Dermis blood vessel endothelial cell (primary cell): ENCODE measurements at regions not wholly inside any gene's neighbourhood (a gene's known extent, or its start where the extent isn't known, plus 50 kb on each side); places are given as distances from the start of the nearest gene placed in this dataset.
"Not testable (repeated sequence)": the region's sequence is repeated elsewhere in the genome, so short reads cannot be mapped to it uniquely, and the experiment has no call there.

Experiments used
- DNase-seq: peaks from one replicate; pipeline ENCODE4 v3.0.0; 2010

- DNase-seq, result no peak
These were observed 63.3 kb downstream of the POU4F1 start for GRCh38 chr13:78540058-78540457.

- DNase-seq, result not testable (repeated sequence)
These were observed 77.3 kb downstream of the POU4F1 start for GRCh38 chr13:78526044-78526443.

- DNase-seq, result no peak
These were observed 78.4 kb downstream of the POU4F1 start for GRCh38 chr13:78524936-78525335.

- DNase-seq, result no peak
These were observed 82.3 kb downstream of the POU4F1 start for GRCh38 chr13:78521091-78521490.

- no peak for DNase-seq
These were observed 82.9 kb downstream of the POU4F1 start for GRCh38 chr13:78520425-78520824.

GRCh38 chr13:78518482-78518881 lies 84.9 kb downstream of the POU4F1 start:
- not testable (repeated sequence) for DNase-seq

DNA sequence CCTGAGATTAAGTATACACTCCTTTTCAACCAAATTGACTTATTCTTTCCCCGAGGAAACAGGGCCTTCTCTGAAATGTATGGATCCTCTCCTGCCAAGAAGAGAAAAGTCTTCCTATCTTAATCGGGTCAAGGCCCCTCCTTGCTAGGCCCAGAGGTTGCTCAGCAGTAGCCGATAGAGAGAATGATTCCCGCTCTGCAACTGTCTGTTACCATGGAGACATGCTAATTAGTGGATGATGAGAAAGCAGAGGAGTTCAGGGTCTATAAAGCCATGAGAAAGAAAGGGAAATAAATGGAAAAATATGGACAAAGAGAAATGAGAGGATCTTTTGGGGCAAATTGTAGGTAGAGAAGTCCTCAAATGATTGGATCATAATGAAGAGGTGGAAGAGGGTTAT lies 103.5 kb downstream of the POU4F1 start:
- no peak for DNase-seq

GRCh38 chr13:78497702-78498355 lies 105.5 kb downstream of the POU4F1 start:
- no peak for DNase-seq

DNA sequence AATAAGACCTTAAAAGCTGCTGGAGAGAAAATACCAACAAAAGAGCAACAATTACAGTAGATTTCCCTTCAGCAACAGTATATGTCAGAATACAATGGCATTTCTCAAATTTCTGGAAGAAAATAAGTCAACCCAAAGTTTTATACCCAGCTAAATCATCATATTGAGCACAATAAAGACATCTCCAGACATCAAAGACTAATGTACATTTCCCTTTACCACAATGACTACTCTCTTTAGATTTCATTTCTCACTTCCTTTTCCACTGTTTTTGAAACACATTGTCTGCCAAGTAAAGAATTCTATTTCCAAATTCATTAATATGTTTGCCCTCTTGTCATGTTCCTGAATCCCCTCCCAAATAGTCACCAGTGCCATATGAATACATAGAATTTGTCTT lies 111.4 kb downstream of the POU4F1 start:
- no peak for DNase-seq

GRCh38 chr13:78490225-78490624 lies 113.1 kb downstream of the POU4F1 start:
- DNase-seq, result not testable (repeated sequence)

DNA sequence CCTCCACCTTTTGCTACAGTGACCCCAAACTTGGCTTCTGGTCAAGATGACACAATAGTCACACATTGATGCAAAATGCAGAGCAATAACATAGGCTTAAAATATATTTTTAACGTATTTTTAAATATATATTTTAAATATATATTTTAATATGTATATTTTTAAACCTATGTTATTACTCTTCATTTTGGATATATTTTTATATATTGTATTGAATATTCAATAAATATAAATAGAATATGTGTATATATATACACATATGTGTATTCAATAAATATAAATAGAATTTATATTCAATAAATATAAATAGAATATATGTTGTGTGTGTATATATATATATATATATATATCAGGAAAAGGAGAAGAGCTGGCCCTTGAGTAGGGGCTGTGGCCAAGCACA lies 115.6 kb downstream of the POU4F1 start:
- DNase-seq, result no peak

DNA sequence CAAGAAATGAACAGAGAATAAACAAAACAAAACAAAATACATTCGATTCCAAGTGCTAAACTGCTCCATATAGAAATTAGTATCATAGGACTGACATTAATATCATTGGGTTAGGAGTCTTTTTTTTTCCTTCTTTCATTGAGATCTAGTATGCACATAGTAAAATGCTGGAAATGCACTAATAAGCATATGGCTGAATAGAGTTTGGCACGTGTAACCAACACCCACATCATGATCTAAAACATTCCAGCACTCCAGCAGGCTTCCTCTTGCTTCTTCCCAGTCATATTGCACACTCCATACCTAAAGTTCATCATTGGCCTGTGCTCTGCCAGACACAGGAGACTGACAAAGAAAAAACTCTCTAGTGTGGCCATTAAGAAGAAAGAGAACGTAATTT lies 117.5 kb downstream of the POU4F1 start:
- no peak for DNase-seq

- DNase-seq, result no peak
These were observed 125.2 kb downstream of the POU4F1 start for GRCh38 chr13:78478183-78478582.

GRCh38 chr13:78476910-78477309 lies 126.4 kb downstream of the POU4F1 start:
- DNase-seq, result no peak

GRCh38 chr13:78468621-78469020 lies 134.7 kb downstream of the POU4F1 start:
- no peak for DNase-seq

DNA sequence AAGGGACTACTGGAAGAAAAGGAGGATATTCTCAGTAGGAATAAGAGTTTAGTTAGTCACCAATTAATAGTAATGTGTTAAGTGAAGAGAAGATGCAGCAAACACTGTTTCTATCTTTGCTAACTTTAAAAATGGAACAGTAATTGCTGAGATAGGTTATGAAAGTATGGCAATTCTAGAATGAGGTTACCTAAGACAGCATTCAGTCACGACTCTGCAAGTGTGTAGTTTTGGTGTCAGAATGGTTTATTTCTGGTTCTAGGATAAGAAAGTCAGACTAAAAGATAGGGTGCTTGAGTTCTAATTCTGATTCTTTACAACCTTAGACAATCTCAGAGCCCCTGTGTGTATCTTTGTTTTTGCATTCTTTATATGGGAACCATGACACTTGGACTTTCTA lies 138.1 kb downstream of the POU4F1 start:
- no peak for DNase-seq

GRCh38 chr13:78460176-78460575 lies 143.2 kb downstream of the POU4F1 start:
- no peak for DNase-seq

DNA sequence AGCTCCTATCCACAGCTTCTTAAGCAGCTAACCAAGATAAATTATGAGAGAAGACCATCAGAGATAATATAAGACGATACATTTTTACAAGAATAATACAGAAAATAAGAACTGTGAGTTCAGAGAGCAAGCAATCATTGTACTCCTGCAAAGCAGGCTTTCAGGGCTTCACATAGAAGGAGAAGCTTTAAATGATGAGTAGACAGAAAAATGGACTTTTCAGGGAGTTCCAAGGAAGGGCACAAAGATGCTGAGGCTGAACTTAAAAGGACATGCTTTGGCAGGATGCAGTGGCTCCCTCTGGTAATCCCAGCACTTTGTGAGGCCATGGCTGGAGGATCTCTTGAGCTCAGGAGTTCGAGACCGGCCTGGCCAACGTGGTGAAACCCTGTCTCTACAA lies 159.5 kb downstream of the POU4F1 start:
- no peak for DNase-seq

DNA sequence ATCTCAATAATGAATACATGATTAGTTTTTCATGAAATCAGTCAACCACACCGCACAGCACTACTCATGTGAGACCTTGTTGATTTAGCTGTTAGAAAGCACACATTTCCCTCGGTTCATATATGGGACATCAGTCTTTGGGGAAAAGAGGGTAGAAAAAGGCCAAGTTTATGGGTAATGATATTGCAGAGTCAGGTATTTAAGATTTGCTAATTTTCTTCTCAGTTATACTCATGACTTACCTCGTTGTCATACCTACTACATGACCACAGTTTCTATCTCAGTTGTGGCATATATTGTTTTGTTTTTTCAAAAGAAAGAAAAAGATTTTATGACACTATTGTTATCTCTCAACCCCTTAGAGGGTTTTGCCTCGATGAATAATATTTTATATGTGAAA lies 165.6 kb downstream of the POU4F1 start:
- no peak for DNase-seq

DNA sequence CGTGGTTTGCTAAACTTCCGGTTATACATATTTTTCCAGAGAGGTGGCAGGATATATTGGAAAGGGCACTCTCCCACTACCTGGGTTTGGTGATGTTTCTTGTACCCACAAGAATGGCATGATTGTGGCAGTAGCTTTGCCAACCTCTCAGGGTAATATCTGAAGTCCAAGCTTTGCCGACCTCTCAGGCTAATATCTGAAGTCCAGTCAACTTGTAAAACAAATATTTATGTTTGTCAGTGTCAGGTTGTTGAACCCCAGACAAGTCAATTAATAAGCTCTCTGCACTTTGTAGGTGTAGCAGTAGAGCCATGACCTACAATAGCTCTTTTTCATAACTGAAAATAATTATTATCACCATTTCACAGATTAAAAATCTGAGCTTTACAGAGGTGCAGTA lies 167.0 kb downstream of the POU4F1 start:
- DNase-seq, result no peak

- DNase-seq, result no peak
These were observed 172.0 kb downstream of the POU4F1 start for GRCh38 chr13:78431328-78431727.

DNA sequence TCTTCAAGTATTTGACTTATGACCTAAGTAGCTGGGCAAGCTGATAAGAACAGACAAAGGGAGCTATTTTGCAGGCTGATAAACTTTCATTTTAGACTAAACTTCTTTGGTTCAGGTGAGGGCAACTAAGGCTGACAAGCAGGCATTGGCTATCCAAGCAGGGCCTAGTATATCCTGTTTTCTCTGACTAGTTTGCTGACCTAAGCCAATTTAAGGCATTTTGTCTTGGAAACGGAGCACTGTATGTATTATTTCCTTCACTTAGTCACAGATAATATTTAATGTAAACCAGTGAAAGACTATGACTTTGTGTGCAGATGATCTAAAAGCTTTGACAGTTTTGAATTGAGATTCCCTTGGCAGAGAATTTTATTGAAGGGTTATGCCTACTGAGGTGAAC lies 172.5 kb downstream of the POU4F1 start:
- DNase-seq, result no peak

DNA sequence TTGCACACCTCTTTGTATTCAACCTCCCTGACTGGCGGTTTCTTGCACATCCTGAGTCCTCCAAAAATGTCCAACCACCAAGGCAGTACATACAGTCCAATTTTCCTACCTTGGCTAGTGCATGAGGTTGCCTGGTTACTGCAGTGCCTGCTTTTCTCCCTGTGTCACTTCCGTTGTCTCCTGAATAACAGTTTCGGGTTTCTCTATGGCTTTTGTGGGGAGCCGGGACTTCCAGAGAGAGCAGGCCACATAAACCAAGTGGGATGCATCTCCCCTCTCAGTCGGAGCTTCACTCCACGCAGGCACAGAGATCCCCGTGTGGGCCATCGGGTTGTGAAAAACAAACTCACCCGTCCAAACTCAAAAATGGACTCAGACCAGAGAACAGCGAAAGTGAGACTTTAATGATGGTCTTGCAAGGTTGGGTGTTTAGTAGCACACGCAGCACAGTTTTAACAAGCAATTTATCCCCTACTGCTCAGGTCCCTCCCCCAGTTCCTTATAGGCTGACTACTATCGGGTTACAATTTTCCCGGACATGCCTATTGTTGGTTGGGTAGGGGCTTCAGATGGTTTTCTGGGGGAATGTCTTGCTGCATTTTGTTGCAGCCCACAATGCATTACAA lies 173.1 kb downstream of the POU4F1 start:
- no peak for DNase-seq

GRCh38 chr13:78428646-78429045 lies 174.7 kb downstream of the POU4F1 start:
- DNase-seq, result no peak

DNA sequence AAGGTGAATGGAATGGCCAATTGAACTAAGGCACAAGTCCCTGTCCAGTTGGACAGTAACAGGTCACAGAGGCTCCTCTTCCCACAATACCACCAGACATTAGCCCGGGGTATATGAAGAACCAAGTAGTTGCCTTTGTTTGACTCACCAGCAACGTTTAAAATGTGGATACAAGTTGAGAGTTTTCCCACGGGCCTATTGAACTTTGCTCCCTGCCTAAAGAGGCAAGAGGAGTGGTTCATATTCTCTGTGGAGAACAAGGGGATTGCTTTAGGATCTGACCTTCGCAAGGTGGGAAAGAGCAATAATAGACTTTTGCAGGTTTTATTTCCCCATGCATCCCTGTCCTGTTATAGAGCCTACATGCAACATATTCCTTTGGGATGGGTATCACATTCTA lies 177.2 kb downstream of the POU4F1 start:
- DNase-seq, result no peak
